GM21526 (cell line): ENCODE measurements at regions not wholly inside any gene's neighbourhood (a gene's known extent, or its start where the extent isn't known, plus 50 kb on each side); places are given as distances from the start of the nearest gene placed in this dataset.
"Not testable (repeated sequence)": the region's sequence is repeated elsewhere in the genome, so short reads cannot be mapped to it uniquely, and the experiment has no call there.

Source experiments
- ATAC-seq: cut with Tn5 transposase; IDR thresholded peaks from one replicate; pipeline ENCODE4 v1.9.1; 2021; ENCODE audit warnings: moderate library complexity; ENCODE audit not compliant: unreplicated experiment, low FRiP score

GRCh38 chr2:150222379-150222778, 265.1 kb downstream of the RND3 start:
- no peak for ATAC-seq

GRCh38 chr2:150219861-150220260, 267.6 kb downstream of the RND3 start:
- ATAC-seq, result no peak

GRCh38 chr2:150215041-150215440, 272.4 kb downstream of the RND3 start:
- ATAC-seq, result no peak

GRCh38 chr2:150214626-150215025, 272.8 kb downstream of the RND3 start:
- no peak for ATAC-seq

- ATAC-seq, result no peak
These were observed 274.7 kb downstream of the RND3 start for GRCh38 chr2:150212722-150213171.

GRCh38 chr2:150211164-150211631, 276.3 kb downstream of the RND3 start:
- no peak for ATAC-seq

- no peak for ATAC-seq
These were observed 277.7 kb downstream of the RND3 start for GRCh38 chr2:150209746-150210145.

- no peak for ATAC-seq
These were observed 278.8 kb downstream of the RND3 start for GRCh38 chr2:150208689-150209088.

GRCh38 chr2:150207979-150208378, 279.5 kb downstream of the RND3 start:
- ATAC-seq, result no peak

- ATAC-seq, result no peak
These were observed 283.0 kb downstream of the RND3 start for GRCh38 chr2:150204451-150204850.

- ATAC-seq, result not testable (repeated sequence)
These were observed 292.7 kb downstream of the RND3 start for GRCh38 chr2:150194816-150195215.

- ATAC-seq, result no peak
These were observed 294.8 kb downstream of the RND3 start for GRCh38 chr2:150192701-150193100.

- no peak for ATAC-seq
These were observed 296.1 kb downstream of the RND3 start for GRCh38 chr2:150191349-150191748.

- ATAC-seq, result no peak
These were observed 296.9 kb downstream of the RND3 start for GRCh38 chr2:150190546-150190945.

GRCh38 chr2:150188800-150189199, 298.7 kb downstream of the RND3 start:
- ATAC-seq, result no peak

- no peak for ATAC-seq
These were observed 299.3 kb downstream of the RND3 start for GRCh38 chr2:150188177-150188576.

GRCh38 chr2:150182566-150183235, 304.8 kb downstream of the RND3 start:
- no peak for ATAC-seq

- no peak for ATAC-seq
These were observed 308.9 kb downstream of the RND3 start for GRCh38 chr2:150178591-150178990.

GRCh38 chr2:150174971-150175421, 312.5 kb downstream of the RND3 start:
- ATAC-seq, result no peak

GRCh38 chr2:150174056-150174805, 313.2 kb downstream of the RND3 start:
- ATAC-seq, result no peak

- ATAC-seq, result no peak
These were observed 316.4 kb downstream of the RND3 start for GRCh38 chr2:150171065-150171548.

- ATAC-seq, result no peak
These were observed 318.2 kb downstream of the RND3 start for GRCh38 chr2:150169237-150169629.
